ENCODE measurements at regions not wholly inside any gene's neighbourhood (a gene's known extent, or its start where the extent isn't known, plus 50 kb on each side); places are given as distances from the start of the nearest gene placed in this dataset.

DNA sequence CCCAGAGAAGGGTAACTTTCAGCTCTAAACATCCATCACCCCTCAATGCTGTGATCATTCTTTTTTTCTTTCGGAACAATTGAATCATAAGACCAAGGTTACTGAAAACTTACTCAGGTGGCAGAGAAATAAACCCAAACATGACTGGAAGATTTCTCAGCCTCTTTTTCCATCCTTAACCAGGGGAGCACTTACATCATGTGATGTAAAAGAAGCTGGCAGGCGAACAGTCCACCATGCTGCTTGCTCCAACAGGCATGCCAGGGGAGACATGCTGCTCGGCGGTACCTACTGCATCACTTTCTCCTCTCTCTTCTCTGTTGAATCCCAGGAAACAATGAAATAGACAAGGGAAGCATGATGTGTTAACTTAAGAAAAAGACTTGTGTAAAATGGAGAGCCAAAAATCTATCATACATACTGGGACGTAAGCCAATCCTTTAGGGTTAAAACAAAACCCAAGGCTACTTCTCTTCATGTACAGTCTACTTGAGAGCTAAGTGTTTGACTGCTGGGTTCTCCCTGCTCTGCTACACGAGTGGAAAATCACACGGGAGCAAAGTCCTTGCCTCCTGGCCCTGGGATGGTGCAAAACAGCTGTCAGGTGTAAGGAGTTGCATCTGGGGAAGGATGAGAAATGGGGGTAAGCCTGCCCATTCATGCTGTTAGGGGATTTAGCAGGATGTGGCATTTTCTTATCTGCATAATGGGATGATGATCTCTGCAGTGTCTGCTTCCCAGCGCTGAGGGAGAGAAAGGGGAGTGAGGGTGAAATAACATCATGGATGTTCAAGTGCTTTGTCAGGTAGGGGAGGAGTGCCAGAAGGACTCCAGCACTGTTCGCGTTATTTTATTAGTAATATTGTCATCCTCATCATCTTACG, 64.3 kb upstream of the ZNF438 start:
- DNase-seq (ENCODE audit: low spot score in 2 of 2): no peak

GRCh38 chr10:31098046-31098445, 66.4 kb upstream of the ZNF438 start:
- no peak for DNase-seq (ENCODE audit: low spot score in 2 of 2)
- WGBS, 2 donors: 25 to 30% methylated on average over 2 of the region's 2 CpGs
- intact Hi-C loops (cut with DNase I; ENCODE audit: low total_unique reads): no loop called here
- no peak overlapping the region for H3K4me3 ChIP-seq (ENCODE audit: low read depth, poor library complexity, severe bottlenecking)
- no peak for TF ChIP-seq POLR2A (IDR thresholded peaks at IDR 0.05)
- no peak for TF ChIP-seq CTCF (IDR thresholded peaks at IDR 0.05)

More for the DNA sequence above, 64.3 kb upstream of the ZNF438 start:
- H3K4me3 ChIP-seq (ENCODE audit: low read depth, poor library complexity, severe bottlenecking): no peak overlapping the region
- 71 to 73% methylated on average over 11 of the region's 11 CpGs for WGBS, 2 donors
- TF ChIP-seq CTCF (IDR thresholded peaks at IDR 0.05): no peak
- no peak for TF ChIP-seq POLR2A (IDR thresholded peaks at IDR 0.05)
- intact Hi-C loops (cut with DNase I; ENCODE audit: low total_unique reads): no loop called here

GRCh38 chr10:31099094-31099493, 67.4 kb upstream of the ZNF438 start:
- TF ChIP-seq POLR2A (IDR thresholded peaks at IDR 0.05) (no peak), CTCF (IDR thresholded peaks at IDR 0.05) (no peak)
- 93 to 94% methylated on average over 10 of the region's 10 CpGs for WGBS, 2 donors
- H3K4me3 ChIP-seq (ENCODE audit: low read depth, poor library complexity, severe bottlenecking): no peak overlapping the region
- DNase-seq (ENCODE audit: low spot score in 2 of 2): no peak
- intact Hi-C loops (cut with DNase I; ENCODE audit: low total_unique reads): no loop called here

DNA sequence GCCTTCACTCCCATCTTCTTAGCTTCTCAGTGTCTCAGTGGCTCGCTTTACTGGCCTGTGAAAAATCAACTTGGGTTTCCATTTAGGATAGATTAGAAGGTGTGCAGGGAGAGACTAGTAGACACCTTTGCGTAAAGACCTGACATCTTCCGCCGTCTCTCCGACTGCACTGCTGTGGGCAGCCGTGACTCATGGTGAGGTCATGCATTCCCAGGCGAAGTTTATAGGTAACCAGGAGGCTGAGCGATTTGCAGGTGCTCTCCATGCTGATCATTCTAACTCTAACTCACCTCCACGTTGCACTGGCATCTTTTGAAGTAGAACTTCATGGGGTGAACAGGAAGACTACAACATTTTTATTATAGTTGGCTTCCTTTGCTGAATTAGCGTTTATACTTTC, 68.0 kb upstream of the ZNF438 start:
- TF ChIP-seq POLR2A (IDR thresholded peaks at IDR 0.05) (no peak), CTCF (IDR thresholded peaks at IDR 0.05) (no peak)
- 77 to 86% methylated on average over 10 of the region's 10 CpGs for WGBS, 2 donors
- H3K4me3 ChIP-seq (ENCODE audit: low read depth, poor library complexity, severe bottlenecking): no peak overlapping the region
- DNase-seq (ENCODE audit: low spot score in 2 of 2): no peak
- intact Hi-C loops (cut with DNase I; ENCODE audit: low total_unique reads): no loop called here

GRCh38 chr10:31100115-31100601, 68.5 kb upstream of the ZNF438 start:
- DNase-seq (ENCODE audit: low spot score in 2 of 2): no peak
- intact Hi-C loops (cut with DNase I; ENCODE audit: low total_unique reads): no loop called here
- no peak for TF ChIP-seq POLR2A (IDR thresholded peaks at IDR 0.05)
- TF ChIP-seq CTCF (IDR thresholded peaks at IDR 0.05): no peak
- no peak overlapping the region for H3K4me3 ChIP-seq (ENCODE audit: low read depth, poor library complexity, severe bottlenecking)
- WGBS, 2 donors: 91 to 93% methylated on average over 1 of the region's 1 CpG

All from lower leg skin (tissue), 4 donors.